Fibroblast of villous mesenchyme (primary cell): ENCODE measurements at regions not wholly inside any gene's neighbourhood (a gene's known extent, or its start where the extent isn't known, plus 50 kb on each side); places are given as distances from the start of the nearest gene placed in this dataset.
"Not testable (repeated sequence)": the region's sequence is repeated elsewhere in the genome, so short reads cannot be mapped to it uniquely, and the experiment has no call there.

ENCODE experiments used
- DNase-seq: peaks from one replicate; pipeline ENCODE4 v3.0.0-alpha.2; 2010; ENCODE audit warnings: low read depth
- H3K4me3 ChIP-seq: 2 replicates; pipeline ENCODE4 v1.5.1; 2011; ENCODE audit warnings: low read depth, mild to moderate bottlenecking, low read length
- TF ChIP-seq, protein P1 (sequence below): IDR thresholded peaks from 2 replicates; pipeline ENCODE4 v1.5.1; 2012; ENCODE audit warnings: low read depth, mild to moderate bottlenecking, low read length; ENCODE audit not compliant: insufficient read depth

DNA sequence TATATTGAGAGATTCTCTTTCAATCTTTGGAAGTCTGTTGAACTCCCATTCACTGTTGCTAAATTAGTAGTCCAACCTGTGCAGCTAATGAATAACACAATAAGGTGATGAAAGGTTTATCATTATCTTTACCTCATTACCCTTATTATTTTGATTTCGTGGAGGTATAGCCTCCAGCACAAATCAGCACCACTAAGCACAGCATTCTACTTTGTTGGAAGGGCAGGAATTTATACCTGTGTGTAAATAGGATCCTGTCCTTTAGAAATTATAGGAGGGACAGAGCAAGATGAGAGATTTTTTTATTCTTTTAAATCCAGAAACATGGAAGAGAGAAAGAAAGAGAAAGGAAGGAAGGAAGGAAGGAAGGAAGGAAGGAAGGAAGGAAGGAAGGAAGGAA, 454.1 kb downstream of the PDGFC start:
- DNase-seq, result no peak
- H3K4me3 ChIP-seq, result no peak overlapping the region
- TF ChIP-seq, protein P1, sequence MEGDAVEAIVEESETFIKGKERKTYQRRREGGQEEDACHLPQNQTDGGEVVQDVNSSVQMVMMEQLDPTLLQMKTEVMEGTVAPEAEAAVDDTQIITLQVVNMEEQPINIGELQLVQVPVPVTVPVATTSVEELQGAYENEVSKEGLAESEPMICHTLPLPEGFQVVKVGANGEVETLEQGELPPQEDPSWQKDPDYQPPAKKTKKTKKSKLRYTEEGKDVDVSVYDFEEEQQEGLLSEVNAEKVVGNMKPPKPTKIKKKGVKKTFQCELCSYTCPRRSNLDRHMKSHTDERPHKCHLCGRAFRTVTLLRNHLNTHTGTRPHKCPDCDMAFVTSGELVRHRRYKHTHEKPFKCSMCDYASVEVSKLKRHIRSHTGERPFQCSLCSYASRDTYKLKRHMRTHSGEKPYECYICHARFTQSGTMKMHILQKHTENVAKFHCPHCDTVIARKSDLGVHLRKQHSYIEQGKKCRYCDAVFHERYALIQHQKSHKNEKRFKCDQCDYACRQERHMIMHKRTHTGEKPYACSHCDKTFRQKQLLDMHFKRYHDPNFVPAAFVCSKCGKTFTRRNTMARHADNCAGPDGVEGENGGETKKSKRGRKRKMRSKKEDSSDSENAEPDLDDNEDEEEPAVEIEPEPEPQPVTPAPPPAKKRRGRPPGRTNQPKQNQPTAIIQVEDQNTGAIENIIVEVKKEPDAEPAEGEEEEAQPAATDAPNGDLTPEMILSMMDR, result no peak

DNA sequence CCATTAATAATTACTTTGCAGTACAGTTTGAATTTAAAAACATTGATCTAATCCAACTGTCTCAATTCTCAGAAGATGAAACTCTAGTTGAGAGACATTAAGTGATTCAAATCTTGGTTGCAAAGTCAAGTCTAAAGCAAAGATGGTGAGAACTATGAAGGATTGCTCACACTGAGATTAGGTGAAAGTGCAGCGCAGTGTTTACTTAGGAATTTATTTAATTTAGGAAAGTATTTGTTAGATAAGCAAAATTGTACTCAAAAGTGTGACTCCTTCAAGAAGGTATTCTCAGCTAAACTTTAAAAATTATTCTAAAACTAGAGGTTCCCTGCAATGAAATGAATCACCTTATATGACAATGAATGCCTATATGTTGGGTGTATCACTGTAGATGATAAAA, 454.9 kb downstream of the PDGFC start:
- no peak for DNase-seq
- TF ChIP-seq, protein P1, result no peak
- no peak overlapping the region for H3K4me3 ChIP-seq

DNA sequence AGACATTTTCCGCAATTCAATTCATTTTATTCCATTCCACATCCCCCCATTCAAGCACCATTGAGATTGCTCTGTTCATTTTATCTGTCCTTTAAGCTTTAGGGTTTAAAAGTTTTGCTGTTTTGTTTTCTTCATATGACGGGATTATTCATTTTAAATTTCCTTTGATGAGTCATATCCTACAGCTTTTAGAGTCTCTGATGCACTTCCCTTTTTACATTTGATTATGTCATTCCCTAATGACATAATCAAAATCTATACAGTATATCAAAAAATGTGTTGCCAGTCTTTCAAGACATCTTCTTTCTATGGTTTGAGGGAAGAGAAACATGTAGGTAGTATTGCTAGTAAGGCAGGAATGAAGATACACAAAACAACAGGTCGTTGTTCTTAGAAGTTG, 456.3 kb downstream of the PDGFC start:
- no peak overlapping the region for H3K4me3 ChIP-seq
- TF ChIP-seq, protein P1, result no peak
- DNase-seq, result no peak

DNA sequence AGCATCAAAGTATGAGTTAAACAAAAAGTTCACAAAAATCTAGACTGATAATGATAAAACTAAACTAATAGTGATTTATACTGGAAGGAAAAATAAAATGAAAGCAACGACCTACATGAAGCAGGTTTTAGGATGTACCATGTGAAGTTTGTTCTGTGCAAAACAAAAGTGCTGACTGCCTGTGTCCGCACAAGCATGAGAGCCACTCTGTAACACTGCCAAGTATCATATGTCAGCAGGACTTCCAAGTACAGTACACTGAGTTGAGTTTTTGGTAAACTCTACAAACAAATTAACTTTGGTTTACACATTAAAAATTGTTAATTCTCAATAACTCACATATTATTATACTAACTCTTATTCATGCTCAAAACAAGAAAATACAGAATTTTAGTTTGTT, 459.0 kb downstream of the PDGFC start:
- no peak overlapping the region for H3K4me3 ChIP-seq
- DNase-seq, result peak; percentile 18
- TF ChIP-seq, protein P1, result no peak

DNA sequence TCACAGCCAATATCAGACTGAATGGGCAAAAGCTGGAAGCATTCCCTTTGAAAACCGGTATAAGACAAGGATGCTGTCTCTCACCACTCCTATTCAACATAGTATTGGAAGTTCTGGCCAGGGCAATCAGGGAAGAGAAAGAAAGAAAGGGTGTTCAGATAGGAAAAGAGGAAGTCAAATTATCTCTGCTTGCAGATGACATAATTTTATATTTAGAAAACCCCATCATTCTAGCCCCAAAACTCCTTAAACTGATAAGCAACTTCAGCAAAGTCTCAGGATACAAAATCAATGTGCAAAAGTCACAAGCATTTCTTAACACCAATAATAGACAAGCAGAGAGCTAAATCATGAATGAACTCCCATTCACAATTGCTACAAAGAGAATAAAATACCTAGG, 461.7 kb downstream of the PDGFC start:
- H3K4me3 ChIP-seq, DNase-seq: not testable (repeated sequence)

DNA sequence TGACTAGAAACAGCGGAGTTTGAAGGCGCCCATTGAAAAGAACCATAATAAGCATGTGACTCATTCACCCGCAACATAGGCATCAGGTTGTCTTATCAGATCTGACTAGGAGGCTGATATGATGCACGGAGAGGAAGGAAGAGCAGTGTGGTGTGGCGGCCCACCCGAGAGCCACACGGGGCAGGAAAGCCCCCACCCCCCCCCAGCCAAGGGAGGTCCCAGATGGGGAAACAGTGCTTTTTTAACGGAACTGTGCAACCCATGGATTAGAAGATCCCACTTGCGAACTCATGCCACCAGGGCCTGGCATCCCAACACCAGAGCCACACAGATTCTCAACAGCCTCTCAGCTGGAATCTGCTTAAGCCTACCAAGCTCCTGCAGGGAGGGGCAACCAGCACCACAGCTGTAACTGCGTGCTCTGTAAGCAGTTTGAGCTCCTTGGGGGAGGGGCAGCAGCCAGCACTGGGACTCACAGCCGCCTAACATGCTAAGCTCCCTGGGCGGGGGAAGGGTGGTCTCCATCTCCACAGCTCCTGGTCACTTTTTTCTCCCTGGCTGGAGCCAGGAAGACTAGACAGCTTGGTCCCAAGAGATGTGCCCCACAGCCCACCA, 466.2 kb downstream of the PDGFC start:
- peak; percentile 52 for DNase-seq
- no peak overlapping the region for H3K4me3 ChIP-seq
- TF ChIP-seq, protein P1, result no peak

DNA sequence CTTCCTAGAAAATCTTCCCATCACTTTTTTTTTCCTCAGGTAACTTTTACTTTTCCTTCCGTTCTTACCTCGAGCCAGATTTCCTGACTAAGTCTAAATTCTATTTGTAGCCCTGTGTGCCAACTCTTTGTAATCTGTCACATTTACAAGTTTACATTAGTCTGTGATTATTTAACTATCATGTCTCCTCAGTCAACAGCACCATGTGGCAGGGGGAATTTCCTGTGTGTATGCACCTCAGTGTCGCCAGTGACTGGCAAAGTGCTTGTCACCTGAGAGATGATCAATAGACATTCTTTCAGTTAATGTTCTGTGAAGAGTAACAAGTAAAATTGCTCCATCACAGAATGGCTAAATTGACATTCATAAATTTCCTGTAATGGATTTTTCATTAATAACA, 468.5 kb downstream of the PDGFC start:
- no peak overlapping the region for H3K4me3 ChIP-seq
- no peak for DNase-seq
- TF ChIP-seq, protein P1, result no peak
